Activated CD4-positive, alpha-beta T cell treated with anti-CD3 and anti-CD28 coated beads, Interleukin-2, amount 50 U/mL, for 16 hours (primary cell): ENCODE measurements at regions not wholly inside any gene's neighbourhood (a gene's known extent, or its start where the extent isn't known, plus 50 kb on each side); places are given as distances from the start of the nearest gene placed in this dataset.

ENCODE experiments used
- DNase-seq: peaks from one replicate; pipeline ENCODE4 v3.0.0-alpha.2; 2020

GRCh38 chr2:120520929-120521912 lies 175.3 kb downstream of the INHBB start:
- peak; percentile 39 for DNase-seq

DNA sequence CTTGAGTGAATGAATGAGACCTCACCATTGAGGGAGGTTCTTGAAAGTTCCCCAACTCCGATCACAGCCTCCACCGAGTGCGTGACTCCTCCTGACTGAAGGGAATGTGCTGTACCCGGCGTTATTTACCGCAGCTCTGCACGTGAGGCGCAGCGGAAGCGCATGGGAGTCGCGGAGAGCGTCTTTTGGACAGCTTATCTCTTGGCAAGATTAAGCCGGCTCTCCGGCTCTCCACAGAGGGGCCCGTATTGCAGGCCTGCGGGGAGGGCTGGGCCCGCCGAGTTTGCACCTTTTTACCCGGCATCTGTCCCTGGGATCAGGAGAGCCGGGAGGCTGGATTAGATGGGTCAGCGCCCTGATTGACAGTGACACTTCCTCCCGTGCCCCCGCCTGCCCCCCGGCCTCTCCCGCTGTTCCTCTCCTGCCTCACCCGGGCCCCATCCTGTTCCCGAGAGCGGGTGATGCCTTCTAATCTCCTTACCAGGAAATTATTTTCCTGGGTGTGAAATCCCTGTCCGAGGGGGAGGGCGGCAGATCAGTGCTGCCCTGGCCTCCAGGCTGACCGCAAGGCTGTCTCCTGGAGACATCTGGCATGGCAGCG lies 176.3 kb downstream of the INHBB start:
- no peak for DNase-seq

- no peak for DNase-seq
Measured at GRCh38 chr2:120523766-120524165, 177.8 kb downstream of the INHBB start.

- DNase-seq = no peak
Measured at GRCh38 chr2:120524174-120524573, 178.2 kb downstream of the INHBB start.

GRCh38 chr2:120525056-120526046 lies 179.4 kb downstream of the INHBB start:
- DNase-seq = no peak

DNA sequence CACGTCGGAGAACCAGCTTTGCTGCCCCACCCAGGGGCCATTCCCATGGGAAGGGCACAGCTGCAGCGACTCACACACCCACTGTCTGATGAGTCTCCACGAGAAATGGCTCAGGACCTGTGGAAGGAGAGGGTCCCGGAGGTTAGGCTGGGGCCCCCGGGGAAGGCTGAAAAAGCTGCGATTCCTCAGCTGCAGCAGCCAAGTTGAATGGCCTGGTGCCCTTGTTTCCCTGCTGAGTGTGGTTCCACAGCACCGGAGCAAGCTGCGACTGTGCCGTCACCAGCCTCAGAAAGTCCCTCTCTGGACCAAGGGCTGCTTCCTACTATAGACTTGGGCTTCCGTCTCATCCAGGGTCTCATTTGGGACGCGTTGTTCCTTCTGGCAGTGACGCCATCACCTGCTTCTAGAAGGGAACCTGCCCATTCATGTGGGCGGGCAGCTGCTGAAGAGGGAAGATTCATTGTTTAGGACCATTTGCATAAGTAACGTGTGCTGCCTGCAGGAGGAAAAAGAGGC lies 180.2 kb downstream of the INHBB start:
- no peak for DNase-seq

DNA sequence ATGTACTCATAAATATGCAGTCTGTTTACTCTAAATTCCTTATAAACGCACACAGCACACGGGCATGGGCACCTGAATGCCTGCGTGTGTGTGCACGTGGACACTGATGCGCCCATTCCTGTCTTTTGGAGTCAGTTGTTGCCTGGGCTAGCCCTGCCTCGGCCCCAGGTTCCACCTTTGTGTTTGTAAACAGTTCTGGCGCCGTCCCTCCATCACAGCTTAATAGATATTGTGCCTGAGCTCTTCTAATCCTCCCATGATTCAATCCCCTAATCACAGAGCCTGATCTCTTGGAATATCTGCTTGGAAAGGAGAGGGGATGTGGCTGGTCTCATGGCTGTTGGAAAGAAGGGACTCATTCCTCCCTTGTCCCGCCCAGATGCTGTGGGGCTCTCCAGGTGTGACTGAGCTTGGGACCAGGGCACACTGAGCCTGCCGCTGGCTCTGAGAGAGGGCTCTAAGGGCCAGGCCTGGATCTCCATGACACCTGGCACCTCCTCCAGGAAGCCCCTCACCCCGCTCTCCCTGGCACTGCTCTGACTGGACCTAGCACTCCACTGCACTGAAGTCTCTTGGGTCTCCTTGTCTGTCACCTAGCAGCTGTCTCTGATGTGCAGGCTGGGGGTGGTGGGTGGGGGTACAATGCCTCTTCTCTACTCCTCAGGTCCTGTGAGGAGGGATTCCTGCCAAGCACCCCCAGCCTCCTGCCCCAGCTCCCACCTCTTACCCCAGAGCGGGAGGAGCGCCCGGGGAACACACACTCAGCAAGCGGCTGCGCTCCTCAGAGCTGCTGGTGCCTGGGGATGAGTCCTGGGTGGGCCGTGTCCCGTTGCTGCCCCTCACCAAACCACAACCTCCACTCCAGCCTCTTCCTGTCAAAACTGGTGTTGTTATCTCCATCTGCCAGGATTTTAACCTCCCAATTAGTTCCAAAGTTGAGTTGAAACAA lies 181.3 kb downstream of the INHBB start:
- DNase-seq = no peak

GRCh38 chr2:120528051-120528692 lies 182.2 kb downstream of the INHBB start:
- no peak for DNase-seq

DNA sequence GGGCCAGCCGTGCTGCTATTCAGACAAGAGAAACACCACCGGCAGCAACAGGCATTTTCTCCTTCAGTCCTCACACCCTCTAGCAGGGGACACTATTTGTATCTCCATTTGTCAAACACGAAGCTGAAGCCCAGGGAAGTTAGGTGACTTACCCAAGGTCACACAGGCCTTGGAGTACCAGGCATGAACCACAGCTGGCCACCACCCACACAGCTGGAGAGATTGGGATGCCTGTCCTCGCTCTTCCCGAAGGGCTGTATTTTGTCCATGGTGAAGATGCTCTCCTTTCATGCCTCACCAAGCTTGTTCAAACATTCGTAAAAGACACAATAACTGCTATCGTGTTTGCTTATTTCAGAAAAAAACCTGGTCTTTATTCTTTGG lies 182.7 kb downstream of the INHBB start:
- no peak for DNase-seq

- no peak for DNase-seq
Measured at GRCh38 chr2:120530781-120531180, 184.8 kb downstream of the INHBB start.

GRCh38 chr2:120531365-120531764 lies 185.4 kb downstream of the INHBB start:
- no peak for DNase-seq

- no peak for DNase-seq
Measured at GRCh38 chr2:120531863-120532600, 186.1 kb downstream of the INHBB start.

DNA sequence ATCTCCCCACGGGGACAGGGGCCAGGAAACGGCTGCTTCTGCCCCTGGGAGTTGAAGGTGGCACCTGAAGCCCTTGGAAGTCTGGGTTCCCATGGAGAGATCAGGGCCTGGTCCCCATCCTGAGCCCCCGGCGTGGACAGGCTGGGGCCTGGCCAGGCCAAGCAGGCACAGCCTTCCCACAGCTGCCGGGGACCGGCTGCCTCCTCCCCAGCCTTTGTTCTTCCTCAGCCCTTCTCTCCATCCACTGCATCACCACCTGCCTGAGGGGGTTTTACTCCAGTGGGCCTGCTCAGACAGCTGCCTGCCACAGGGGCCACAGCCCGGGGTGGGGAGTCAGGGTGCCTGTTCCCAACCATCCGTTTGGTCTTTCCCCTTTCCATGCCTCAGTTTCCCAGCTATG lies 187.7 kb downstream of the INHBB start:
- no peak for DNase-seq

DNA sequence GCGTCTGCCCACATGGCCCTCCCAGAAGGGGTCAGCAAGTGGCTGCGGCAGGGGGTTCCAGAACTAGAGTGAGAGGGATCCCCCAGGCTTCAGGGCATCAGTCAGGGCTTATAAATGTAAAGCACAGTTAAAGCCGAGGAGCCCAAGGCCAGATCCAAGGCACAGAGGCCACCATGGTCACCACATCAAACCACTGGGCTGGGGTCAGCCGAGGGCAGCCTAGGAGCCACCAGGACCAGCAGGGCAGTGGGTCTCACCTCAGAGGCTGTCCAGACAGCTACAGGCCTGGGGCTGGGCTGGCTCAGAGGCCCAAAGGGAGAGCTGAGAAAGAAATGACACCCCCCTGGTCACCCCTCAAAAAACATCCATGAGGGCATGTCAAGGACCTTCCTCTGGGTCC lies 188.5 kb downstream of the INHBB start:
- DNase-seq = no peak

DNA sequence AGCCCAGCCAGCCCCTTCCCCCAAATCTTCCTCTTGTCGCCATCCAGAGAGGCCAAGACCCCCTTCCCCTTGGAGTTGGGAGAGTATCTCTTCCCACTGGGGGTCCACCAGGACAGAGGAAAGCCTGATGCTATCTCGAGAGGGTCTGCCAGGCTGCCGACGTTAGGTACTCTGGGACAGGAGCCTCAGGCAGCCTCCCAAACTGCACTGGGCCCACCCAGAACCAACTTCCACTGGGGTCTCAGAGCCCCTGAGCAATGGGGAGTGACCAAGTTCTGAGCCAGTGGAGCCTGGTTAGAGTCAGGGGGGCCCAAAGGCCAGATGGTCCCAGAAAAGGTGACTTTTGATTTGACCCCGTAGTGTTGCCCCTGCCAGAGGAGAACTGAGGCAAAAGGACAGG lies 189.1 kb downstream of the INHBB start:
- DNase-seq = no peak

- DNase-seq = no peak
Measured at GRCh38 chr2:120536141-120536540, 190.2 kb downstream of the INHBB start.

- no peak for DNase-seq
Measured at GRCh38 chr2:120538691-120539423, 192.9 kb downstream of the INHBB start.

GRCh38 chr2:120539424-120539936 lies 193.5 kb downstream of the INHBB start:
- no peak for DNase-seq

DNA sequence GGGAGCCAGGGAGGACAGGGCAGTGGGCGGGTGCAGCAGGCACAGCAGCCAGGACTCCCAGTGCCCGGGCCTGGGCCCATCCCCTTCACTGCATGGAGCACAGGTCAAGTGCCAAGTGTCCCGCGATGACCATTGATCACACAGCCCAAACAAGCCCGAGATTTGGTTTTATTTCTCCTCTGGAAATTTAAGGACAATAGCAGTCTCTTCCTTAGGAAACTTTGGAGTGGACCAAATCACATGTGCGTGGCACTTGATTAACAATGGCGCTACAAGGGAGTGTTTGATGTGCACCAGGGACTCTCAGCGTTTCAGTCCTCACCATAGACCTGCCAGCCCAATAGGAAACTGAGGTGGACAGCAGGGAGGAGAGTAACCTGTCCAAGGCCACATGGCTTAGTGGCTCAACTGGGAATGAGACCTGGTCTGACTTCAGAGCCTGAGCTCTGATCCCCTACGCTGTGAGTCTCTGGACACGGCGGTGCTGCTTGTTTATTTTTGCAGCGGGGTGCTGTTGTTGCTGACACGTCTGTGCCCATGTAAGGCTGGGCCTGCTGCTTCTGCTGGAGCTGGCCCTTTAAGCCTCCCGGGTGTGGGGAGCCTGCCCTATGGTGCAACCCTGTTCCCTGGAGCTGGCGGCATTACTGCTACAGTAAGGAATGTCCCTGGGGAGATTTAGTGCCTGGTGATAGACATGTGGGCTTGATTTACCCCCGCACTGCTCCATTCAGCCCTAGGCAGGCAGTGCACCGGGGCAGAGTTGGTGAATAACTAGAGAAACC lies 194.2 kb downstream of the INHBB start:
- no peak for DNase-seq
